ENCODE measurements at regions not wholly inside any gene's neighbourhood (a gene's known extent, or its start where the extent isn't known, plus 50 kb on each side); places are given as distances from the start of the nearest gene placed in this dataset.

- BruUV-seq (replicated peaks): no TSS peak
- FAIRE-seq: no peak
- dilution Hi-C loops (cut with MboI; ENCODE audit: extremely low pct_ligation_motif_present, low sequenced_read_pairs): no loop called here
Observed at GRCh38 chr6:166029506-166029905, 138.1 kb downstream of the TBXT start.

More at GRCh38 chr6:166029506-166029905, 138.1 kb downstream of the TBXT start:
- Histone ChIP-seq H3K36me3 (ENCODE audit: control insufficient read depth in 2 of 2, extremely low read depth in 1 of 2, insufficient read depth in 2 of 2, low read length in 2 of 2) (no peaks in the 10 kb centered on the region), H2AFZ (ENCODE audit: low read depth, low read length) (no peak overlapping the region), H3K4me2 (ENCODE audit: insufficient read depth, low read length) (no peak overlapping the region), H3K27ac (ENCODE audit: insufficient read depth, low read depth, low read length) (no peak overlapping the region), H3K4me1 (ENCODE audit: control insufficient read depth, extremely low read depth, insufficient read depth, low read length) (no peaks in the 10 kb centered on the region), H4K20me1 (replicated peaks; ENCODE audit: control insufficient read depth, extremely low read depth, insufficient read depth, low read length) (no peaks in the 10 kb centered on the region), H3K27me3 (ENCODE audit: control insufficient read depth in 2 of 2, insufficient read depth in 2 of 2, low read length in 2 of 2) (no peaks in the 10 kb centered on the region), H3K9ac (replicated peaks; ENCODE audit: extremely low read depth, insufficient read depth, low read length) (no peak overlapping the region), H3K9me3 (replicated peaks; ENCODE audit: control insufficient read depth, insufficient read depth, low read length) (no peaks in the 10 kb centered on the region), H3K9me1 (replicated peaks; ENCODE audit: control insufficient read depth, extremely low read depth, insufficient read depth, low read length) (no peaks in the 10 kb centered on the region), H3K79me2 (ENCODE audit: control insufficient read depth, insufficient read depth, low read length) (no peaks in the 10 kb centered on the region), H3K4me3 (replicated peaks in 1 of 3; ENCODE audit: insufficient read depth in 1 of 3, low read depth in 1 of 3, low read length in 3 of 3) (no peak overlapping the region)
- CTCF ChIA-PET: interaction anchor here (0.7 kb wide), 1 partner anchor 92 kb away, joined by 3 read pairs; no protein-coding TSS in a partner anchor
- no peak for DNase-seq (ENCODE audit: low read depth, low spot score)
- intact Hi-C loops (cut with micrococcal nuclease): no loop called here
- POLR2A ChIA-PET: no interaction called here
- TF ChIP-seq JUN (IDR thresholded peaks at IDR 0.05; ENCODE audit: borderline replicate concordance, insufficient read depth, insufficient read length, low read depth) (no peak), POLR2A (IDR thresholded peaks at IDR 0.05; ENCODE audit: low read depth, low read length) (no peak), EZH2 (IDR thresholded peaks at IDR 0.05; ENCODE audit: borderline replicate concordance, low read depth, low read length, severe bottlenecking) (no peak), MYC (IDR thresholded peaks at IDR 0.05; ENCODE audit: low read depth, low read length) (no peak), FOS (IDR thresholded peaks at IDR 0.05; ENCODE audit: borderline replicate concordance, insufficient read depth, low read length) (no peak), GATA2 (IDR thresholded peaks at IDR 0.05; ENCODE audit: insufficient read depth, insufficient read length, low read depth, low read length) (no peak), POLR2AphosphoS5 (IDR thresholded peaks at IDR 0.05; ENCODE audit: insufficient read depth, low read depth, low read length) (no peak), MAX (IDR thresholded peaks at IDR 0.05; ENCODE audit: insufficient read depth, insufficient read length) (no peak)
- TF ChIP-seq, protein P1, sequence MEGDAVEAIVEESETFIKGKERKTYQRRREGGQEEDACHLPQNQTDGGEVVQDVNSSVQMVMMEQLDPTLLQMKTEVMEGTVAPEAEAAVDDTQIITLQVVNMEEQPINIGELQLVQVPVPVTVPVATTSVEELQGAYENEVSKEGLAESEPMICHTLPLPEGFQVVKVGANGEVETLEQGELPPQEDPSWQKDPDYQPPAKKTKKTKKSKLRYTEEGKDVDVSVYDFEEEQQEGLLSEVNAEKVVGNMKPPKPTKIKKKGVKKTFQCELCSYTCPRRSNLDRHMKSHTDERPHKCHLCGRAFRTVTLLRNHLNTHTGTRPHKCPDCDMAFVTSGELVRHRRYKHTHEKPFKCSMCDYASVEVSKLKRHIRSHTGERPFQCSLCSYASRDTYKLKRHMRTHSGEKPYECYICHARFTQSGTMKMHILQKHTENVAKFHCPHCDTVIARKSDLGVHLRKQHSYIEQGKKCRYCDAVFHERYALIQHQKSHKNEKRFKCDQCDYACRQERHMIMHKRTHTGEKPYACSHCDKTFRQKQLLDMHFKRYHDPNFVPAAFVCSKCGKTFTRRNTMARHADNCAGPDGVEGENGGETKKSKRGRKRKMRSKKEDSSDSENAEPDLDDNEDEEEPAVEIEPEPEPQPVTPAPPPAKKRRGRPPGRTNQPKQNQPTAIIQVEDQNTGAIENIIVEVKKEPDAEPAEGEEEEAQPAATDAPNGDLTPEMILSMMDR (IDR thresholded peaks at IDR 0.05; ENCODE audit: extremely low read depth in 1 of 2, insufficient read depth in 1 of 2, low read depth in 1 of 2, low read length in 2 of 2): no peak

Data from endothelial cell of umbilical vein (primary cell).